GM06990 (cell line): ENCODE measurements at regions not wholly inside any gene's neighbourhood (a gene's known extent, or its start where the extent isn't known, plus 50 kb on each side); places are given as distances from the start of the nearest gene placed in this dataset.

ENCODE experiments used
- DNase-seq: peaks from one replicate; pipeline ENCODE4 v3.0.0-alpha.2; 2011; ENCODE audit not compliant: insufficient read length; ENCODE audit errors: extremely low read depth
- H3K27me3 ChIP-seq: replicated peaks from 2 replicates; pipeline ENCODE4 v1.6.0; 2011; ENCODE audit warnings: low read length; ENCODE audit not compliant: control insufficient read depth, insufficient read depth
- H3K36me3 ChIP-seq: 2 replicates; pipeline ENCODE4 v1.5.1; 2011; ENCODE audit warnings: low read length; ENCODE audit not compliant: control insufficient read depth, insufficient read depth
- H3K4me3 ChIP-seq: replicated peaks from 2 replicates; pipeline ENCODE4 v1.5.1; 2011; ENCODE audit warnings: low read depth, mild to moderate bottlenecking, control low read depth, low read length
- CTCF ChIP-seq: IDR thresholded peaks from 2 replicates; pipeline ENCODE4 v1.5.1; 2011; ENCODE audit warnings: low read length, control low read depth, mild to moderate bottlenecking, inconsistent platforms; ENCODE audit not compliant: insufficient read depth, poor library complexity, severe bottlenecking

DNA sequence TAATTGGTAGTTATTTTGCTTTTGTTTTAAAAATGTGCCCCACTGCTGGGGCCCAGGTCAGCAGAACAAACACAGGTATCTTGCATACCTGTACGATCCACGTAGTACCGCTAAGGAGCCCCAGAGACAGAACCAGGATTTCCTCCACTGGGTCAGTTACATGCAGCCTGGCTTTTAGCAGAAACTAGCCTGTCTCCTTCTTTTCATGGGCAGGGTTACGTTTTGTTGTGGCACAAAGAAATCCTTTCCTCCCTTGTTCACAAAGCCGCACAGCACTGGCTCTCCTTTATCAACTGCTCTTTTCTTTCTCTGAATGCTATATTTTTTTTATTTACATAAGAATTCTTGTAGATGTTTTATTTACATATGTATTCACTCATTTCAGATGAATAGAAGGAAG lies 190.3 kb upstream of the POU3F2 start:
- no peak overlapping the region for H3K4me3 ChIP-seq
- no peak for TF ChIP-seq CTCF
- H3K36me3 ChIP-seq, result no peaks in the 10 kb centered on the region
- H3K27me3 ChIP-seq, result no peaks in the 10 kb centered on the region
- no peak for DNase-seq

- H3K4me3 ChIP-seq, result no peak overlapping the region
- DNase-seq, result no peak
- no peaks in the 10 kb centered on the region for H3K27me3 ChIP-seq
- no peaks in the 10 kb centered on the region for H3K36me3 ChIP-seq
- no peak for TF ChIP-seq CTCF
These were observed 186.0 kb upstream of the POU3F2 start for GRCh38 chr6:98648211-98648914.

DNA sequence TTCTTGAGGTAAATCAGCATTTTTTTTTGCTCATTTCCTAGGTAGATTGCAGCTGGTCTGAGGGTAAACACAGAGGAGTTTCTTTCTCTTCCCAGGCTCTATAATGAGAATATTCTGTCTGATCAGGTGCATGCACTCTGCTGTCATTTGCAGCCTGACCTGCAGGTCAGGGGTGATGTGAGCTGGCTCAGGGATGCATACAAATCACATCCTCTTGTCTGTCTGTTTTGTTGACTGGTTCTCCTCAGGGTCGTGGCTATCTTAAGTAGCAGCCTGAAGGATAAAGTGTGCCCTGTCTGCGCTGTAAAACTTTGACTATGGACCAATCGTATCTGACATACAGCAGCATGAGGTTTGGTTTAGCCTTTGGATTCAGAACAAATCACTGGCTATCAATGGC lies 183.4 kb upstream of the POU3F2 start:
- no peak for DNase-seq
- TF ChIP-seq CTCF, result no peak
- Histone ChIP-seq H3K27me3 (no peaks in the 10 kb centered on the region), H3K36me3 (no peaks in the 10 kb centered on the region), H3K4me3 (no peak overlapping the region)

DNA sequence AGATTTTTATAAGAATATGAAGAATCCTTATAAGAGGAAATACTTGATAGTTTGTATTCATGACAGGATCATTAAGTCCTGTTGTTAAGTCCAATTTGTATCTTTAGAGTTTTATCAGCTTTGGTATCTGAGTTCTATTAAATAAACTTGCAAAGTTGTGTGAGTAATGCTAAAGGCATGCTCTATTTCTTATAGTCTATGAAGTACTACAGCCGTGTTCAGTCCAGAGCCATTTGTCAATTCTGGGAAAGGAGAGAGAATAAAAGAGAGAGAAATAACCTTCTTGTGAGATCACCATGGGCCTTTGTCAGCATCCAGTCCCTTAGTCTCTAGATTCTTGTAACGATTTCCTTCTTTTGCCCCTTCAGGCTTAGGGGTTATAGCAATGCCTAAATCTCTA lies 181.2 kb upstream of the POU3F2 start:
- Histone ChIP-seq H3K27me3 (no peaks in the 10 kb centered on the region), H3K36me3 (no peaks in the 10 kb centered on the region), H3K4me3 (no peak overlapping the region)
- DNase-seq, result no peak
- no peak for TF ChIP-seq CTCF

GRCh38 chr6:98657764-98658163 lies 176.6 kb upstream of the POU3F2 start:
- DNase-seq, result no peak
- no peak for TF ChIP-seq CTCF
- Histone ChIP-seq H3K4me3 (no peak overlapping the region), H3K27me3 (no peaks in the 10 kb centered on the region), H3K36me3 (no peaks in the 10 kb centered on the region)

DNA sequence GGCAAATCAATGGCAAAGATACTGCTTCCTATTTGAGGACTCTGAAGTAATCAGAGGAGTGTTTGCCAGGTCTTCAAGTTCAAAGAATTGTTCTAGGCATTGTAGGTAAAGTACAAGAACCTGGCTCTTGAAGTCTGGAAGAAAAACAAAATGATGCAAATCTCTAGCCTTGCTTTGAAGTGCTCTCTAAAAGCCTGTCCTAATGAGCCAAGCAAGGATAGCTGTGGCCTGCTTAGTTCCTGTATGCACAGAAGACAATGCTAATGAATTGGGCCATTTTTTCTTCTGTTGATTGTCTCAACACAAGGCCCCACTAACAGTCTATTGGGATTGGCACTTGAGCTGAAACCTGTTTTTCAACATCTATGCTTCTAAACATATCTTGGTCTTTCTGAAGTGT lies 165.0 kb upstream of the POU3F2 start:
- Histone ChIP-seq H3K36me3 (no peaks in the 10 kb centered on the region), H3K27me3 (no peaks in the 10 kb centered on the region), H3K4me3 (no peak overlapping the region)
- no peak for TF ChIP-seq CTCF
- DNase-seq, result no peak
